ENCODE measurements at regions not wholly inside any gene's neighbourhood (a gene's known extent, or its start where the extent isn't known, plus 50 kb on each side); places are given as distances from the start of the nearest gene placed in this dataset.
A peak's percentile ranks its signal among the peaks of the same experiment; 100 is the strongest.
"Not testable (repeated sequence)": the region's sequence is repeated elsewhere in the genome, so short reads cannot be mapped to it uniquely, and the experiment has no call there.

DNA sequence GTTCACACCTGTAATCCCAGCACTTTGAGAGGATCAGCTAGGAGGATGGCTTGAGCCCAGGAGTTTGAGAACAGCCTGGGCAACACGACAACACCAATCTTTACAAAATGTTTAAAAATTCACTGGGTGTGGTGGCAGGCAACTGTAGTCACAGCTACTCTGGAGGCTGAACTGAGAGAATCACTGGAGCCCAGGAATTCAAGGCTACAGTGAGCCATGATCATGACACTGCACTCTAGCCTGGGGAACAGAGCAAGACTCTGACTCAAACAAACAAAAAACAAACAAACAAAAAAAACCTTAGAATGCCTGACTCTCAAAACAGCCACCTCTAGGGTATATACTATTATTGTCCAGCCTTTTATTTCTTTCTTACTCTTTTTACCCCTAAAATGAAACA, 56.5 kb upstream of the PAPSS2 start:
- Mint-ChIP-seq H3K27ac (ENCODE audit: unreplicated experiment) (no peak overlapping the region), H3K36me3 (ENCODE audit: low read depth, unreplicated experiment) (no peaks in the 10 kb centered on the region), H3K9me3 (ENCODE audit: unreplicated experiment) (no peaks in the 10 kb centered on the region), H3K4me1 (ENCODE audit: unreplicated experiment) (peaks cover 12% of the 10 kb centered on the region), H3K27me3 (ENCODE audit: unreplicated experiment) (no peaks in the 10 kb centered on the region), H3K4me3 (ENCODE audit: unreplicated experiment) (no peak overlapping the region)
- no peak for DNase-seq (ENCODE audit: low spot score)
- TF ChIP-seq, protein P1, sequence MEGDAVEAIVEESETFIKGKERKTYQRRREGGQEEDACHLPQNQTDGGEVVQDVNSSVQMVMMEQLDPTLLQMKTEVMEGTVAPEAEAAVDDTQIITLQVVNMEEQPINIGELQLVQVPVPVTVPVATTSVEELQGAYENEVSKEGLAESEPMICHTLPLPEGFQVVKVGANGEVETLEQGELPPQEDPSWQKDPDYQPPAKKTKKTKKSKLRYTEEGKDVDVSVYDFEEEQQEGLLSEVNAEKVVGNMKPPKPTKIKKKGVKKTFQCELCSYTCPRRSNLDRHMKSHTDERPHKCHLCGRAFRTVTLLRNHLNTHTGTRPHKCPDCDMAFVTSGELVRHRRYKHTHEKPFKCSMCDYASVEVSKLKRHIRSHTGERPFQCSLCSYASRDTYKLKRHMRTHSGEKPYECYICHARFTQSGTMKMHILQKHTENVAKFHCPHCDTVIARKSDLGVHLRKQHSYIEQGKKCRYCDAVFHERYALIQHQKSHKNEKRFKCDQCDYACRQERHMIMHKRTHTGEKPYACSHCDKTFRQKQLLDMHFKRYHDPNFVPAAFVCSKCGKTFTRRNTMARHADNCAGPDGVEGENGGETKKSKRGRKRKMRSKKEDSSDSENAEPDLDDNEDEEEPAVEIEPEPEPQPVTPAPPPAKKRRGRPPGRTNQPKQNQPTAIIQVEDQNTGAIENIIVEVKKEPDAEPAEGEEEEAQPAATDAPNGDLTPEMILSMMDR (IDR thresholded peaks at IDR 0.05; ENCODE audit: unreplicated experiment) = no peak

GRCh38 chr10:87603769-87604168, 55.9 kb upstream of the PAPSS2 start:
- H3K36me3 Mint-ChIP-seq (ENCODE audit: low read depth, unreplicated experiment) = no peaks in the 10 kb centered on the region
- H3K4me1 Mint-ChIP-seq (ENCODE audit: unreplicated experiment) = peaks cover 13% of the 10 kb centered on the region
- H3K4me3 Mint-ChIP-seq (ENCODE audit: unreplicated experiment) = no peak overlapping the region
- H3K27me3 Mint-ChIP-seq (ENCODE audit: unreplicated experiment) = peaks cover under 1% of the 10 kb centered on the region
- no peak for DNase-seq (ENCODE audit: low spot score)
- H3K27ac Mint-ChIP-seq (ENCODE audit: unreplicated experiment) = no peak overlapping the region
- TF ChIP-seq, protein P1 (IDR thresholded peaks at IDR 0.05; ENCODE audit: unreplicated experiment) = no peak
- H3K9me3 Mint-ChIP-seq (ENCODE audit: unreplicated experiment) = no peaks in the 10 kb centered on the region

DNA sequence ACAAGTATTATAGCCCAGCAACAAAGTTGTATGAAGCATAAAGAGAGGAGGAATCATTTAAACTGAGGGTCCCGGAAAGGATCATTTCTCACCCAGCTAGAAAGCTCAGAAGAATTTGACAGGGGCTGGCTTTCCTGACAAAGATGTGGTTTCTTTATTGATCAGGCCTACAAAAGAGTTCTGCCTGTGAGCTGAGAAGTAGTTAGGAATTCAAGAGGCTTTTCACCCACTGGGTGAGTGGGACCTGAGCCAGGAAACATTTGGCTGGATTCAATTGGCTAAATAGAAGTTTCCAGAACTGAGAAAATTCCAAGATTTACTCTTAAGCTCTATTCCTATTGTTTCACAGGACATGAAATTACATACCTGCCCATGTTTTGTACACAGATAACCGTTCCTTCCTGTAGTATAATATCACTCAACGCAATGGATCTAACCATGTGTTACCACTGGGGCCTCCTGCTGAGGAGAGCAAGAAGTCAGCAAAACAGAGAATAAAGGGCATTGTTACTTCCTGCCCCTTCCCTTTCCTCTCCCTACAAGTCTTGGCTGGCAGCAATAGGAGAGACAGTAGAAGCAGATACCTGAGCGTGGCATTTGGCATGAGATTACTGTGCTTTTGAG, 53.9 kb upstream of the PAPSS2 start:
- Mint-ChIP-seq H3K36me3 (ENCODE audit: low read depth, unreplicated experiment) (no peaks in the 10 kb centered on the region), H3K4me3 (ENCODE audit: unreplicated experiment) (no peak overlapping the region), H3K9me3 (ENCODE audit: unreplicated experiment) (no peaks in the 10 kb centered on the region), H3K27me3 (ENCODE audit: unreplicated experiment) (peaks cover 2% of the 10 kb centered on the region), H3K4me1 (ENCODE audit: unreplicated experiment) (peaks cover 18% of the 10 kb centered on the region), H3K27ac (ENCODE audit: unreplicated experiment) (peak overlapping the region; percentile 10)
- TF ChIP-seq, protein P1 (IDR thresholded peaks at IDR 0.05; ENCODE audit: unreplicated experiment) = no peak
- no peak for DNase-seq (ENCODE audit: low spot score)

GRCh38 chr10:87608756-87609155, 50.9 kb upstream of the PAPSS2 start:
- Mint-ChIP-seq H3K27me3 (ENCODE audit: unreplicated experiment) (peaks cover 2% of the 10 kb centered on the region), H3K4me3 (ENCODE audit: unreplicated experiment) (no peak overlapping the region), H3K36me3 (ENCODE audit: low read depth, unreplicated experiment) (peaks cover 7% of the 10 kb centered on the region), H3K4me1 (ENCODE audit: unreplicated experiment) (peaks cover 18% of the 10 kb centered on the region), H3K27ac (ENCODE audit: unreplicated experiment) (no peak overlapping the region), H3K9me3 (ENCODE audit: unreplicated experiment) (no peaks in the 10 kb centered on the region)
- TF ChIP-seq, protein P1 (IDR thresholded peaks at IDR 0.05; ENCODE audit: unreplicated experiment) = no peak
- no peak for DNase-seq (ENCODE audit: low spot score)

DNA sequence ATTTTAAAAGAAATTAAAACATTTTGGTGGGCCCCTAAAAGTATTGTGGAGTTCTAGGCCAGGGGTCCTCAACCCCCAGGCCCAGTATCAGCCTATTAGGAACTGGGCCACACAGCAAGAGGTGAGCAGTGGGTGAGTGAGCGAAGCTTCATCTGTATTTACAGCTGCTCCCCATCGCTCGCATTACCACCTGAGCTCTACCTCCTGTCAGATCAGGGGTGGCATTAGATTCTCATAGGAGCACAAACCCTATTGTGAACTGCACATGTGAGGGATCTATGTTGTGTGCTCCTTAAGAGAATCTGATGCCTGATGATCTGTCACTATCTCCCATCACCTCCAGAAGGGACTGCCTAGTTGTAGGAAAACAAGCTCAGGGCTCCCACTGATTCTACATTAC, 50.1 kb upstream of the PAPSS2 start:
- H3K36me3 Mint-ChIP-seq (ENCODE audit: low read depth, unreplicated experiment); H3K27me3 Mint-ChIP-seq (ENCODE audit: unreplicated experiment): not testable (repeated sequence)

More for the DNA sequence above, 50.1 kb upstream of the PAPSS2 start:
- H3K27ac Mint-ChIP-seq (ENCODE audit: unreplicated experiment); DNase-seq (ENCODE audit: low spot score); H3K4me3 Mint-ChIP-seq (ENCODE audit: unreplicated experiment); H3K9me3 Mint-ChIP-seq (ENCODE audit: unreplicated experiment): not testable (repeated sequence)
- H3K4me1 Mint-ChIP-seq (ENCODE audit: unreplicated experiment) = peaks cover 18% of the 10 kb centered on the region

Data from endothelial cell (in vitro differentiated cells).